ENCODE measurements at regions not wholly inside any gene's neighbourhood (a gene's known extent, or its start where the extent isn't known, plus 50 kb on each side); places are given as distances from the start of the nearest gene placed in this dataset.

GRCh38 chr2:153057743-153058142 is 339.3 kb downstream of the ARL6IP6 start:
- Histone ChIP-seq H3K27ac (ENCODE audit: low read depth, low read length) (no peak overlapping the region), H3K27me3 (ENCODE audit: insufficient read depth, low read length) (no peaks in the 10 kb centered on the region), H3K36me3 (ENCODE audit: insufficient read depth, low read length) (no peaks in the 10 kb centered on the region), H3K9me3 (ENCODE audit: control insufficient read depth in 1 of 2, low read length in 2 of 2) (no peaks in the 10 kb centered on the region), H3K4me1 (ENCODE audit: insufficient read depth, low read length) (no peaks in the 10 kb centered on the region), H3K4me3 (ENCODE audit: low read length in 2 of 2) (no peak overlapping the region)
- no peaks in the 10 kb centered on the region for H3K9me3 Mint-ChIP-seq
- H3K27me3 Mint-ChIP-seq: no peaks in the 10 kb centered on the region
- ChIA-PET CTCF (ENCODE audit: partially characterized antibody) (no interaction called here), POLR2A (ENCODE audit: partially characterized antibody) (no interaction called here)
- no peak overlapping the region for H3K4me3 Mint-ChIP-seq
- intact Hi-C loops (cut with micrococcal nuclease): no loop called here
- H3K4me1 Mint-ChIP-seq: no peaks in the 10 kb centered on the region
- DNase-seq: no peak
- H3K27ac Mint-ChIP-seq: no peak overlapping the region
- no peaks in the 10 kb centered on the region for H3K36me3 Mint-ChIP-seq

DNA sequence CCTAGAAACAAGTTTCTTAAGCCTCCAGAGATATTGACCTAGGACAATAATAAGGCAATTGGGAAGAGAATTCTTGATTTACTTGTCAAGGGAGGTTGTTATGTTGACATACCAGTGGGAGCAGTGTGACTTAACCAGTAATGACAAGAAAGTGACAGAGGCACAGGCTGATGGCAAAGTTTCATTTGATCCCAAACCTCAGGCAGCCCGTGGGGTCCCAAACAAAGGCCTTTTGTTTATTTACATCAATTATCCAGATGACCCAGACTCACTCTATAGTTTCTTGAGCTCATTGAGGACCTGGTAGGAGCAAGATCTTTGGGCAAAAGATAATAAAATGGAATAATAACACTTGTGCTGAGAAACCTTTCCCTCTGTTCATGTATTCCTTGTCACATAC is 336.8 kb downstream of the ARL6IP6 start:
- intact Hi-C loops (cut with micrococcal nuclease): no loop called here
- Histone ChIP-seq H3K4me1 (ENCODE audit: insufficient read depth, low read length) (no peaks in the 10 kb centered on the region), H3K27ac (ENCODE audit: low read depth, low read length) (no peak overlapping the region), H3K27me3 (ENCODE audit: insufficient read depth, low read length) (no peaks in the 10 kb centered on the region), H3K9me3 (ENCODE audit: control insufficient read depth in 1 of 2, low read length in 2 of 2) (no peaks in the 10 kb centered on the region), H3K4me3 (ENCODE audit: low read length in 2 of 2) (no peak overlapping the region), H3K36me3 (ENCODE audit: insufficient read depth, low read length) (no peaks in the 10 kb centered on the region)
- no peaks in the 10 kb centered on the region for H3K4me1 Mint-ChIP-seq
- ChIA-PET POLR2A (ENCODE audit: partially characterized antibody) (no interaction called here), CTCF (ENCODE audit: partially characterized antibody) (no interaction called here)
- H3K9me3 Mint-ChIP-seq: peaks cover 0 to under 1% (median 0%) of the 10 kb centered on the region in 8 donors
- no peaks in the 10 kb centered on the region for H3K27me3 Mint-ChIP-seq
- H3K4me3 Mint-ChIP-seq: no peak overlapping the region
- no peaks in the 10 kb centered on the region for H3K36me3 Mint-ChIP-seq
- no peak overlapping the region for H3K27ac Mint-ChIP-seq
- DNase-seq: no peak

- POLR2A ChIA-PET (ENCODE audit: partially characterized antibody): no interaction called here
- CTCF ChIA-PET (ENCODE audit: partially characterized antibody): no interaction called here
- H3K36me3 ChIP-seq (ENCODE audit: insufficient read depth, low read length): no peaks in the 10 kb centered on the region
- Mint-ChIP-seq H3K9me3 (peaks cover 0 to 3% (median 0%) of the 10 kb centered on the region in 8 donors), H3K36me3 (no peaks in the 10 kb centered on the region), H3K4me1 (no peaks in the 10 kb centered on the region), H3K27me3 (peaks cover 0 to 2% of the 10 kb centered on the region in 2 donors), H3K4me3 (no peak overlapping the region), H3K27ac (no peak overlapping the region)
- no peaks in the 10 kb centered on the region for H3K4me1 ChIP-seq (ENCODE audit: insufficient read depth, low read length)
- H3K27me3 ChIP-seq (ENCODE audit: insufficient read depth, low read length): no peaks in the 10 kb centered on the region
- intact Hi-C loops (cut with micrococcal nuclease): no loop called here
- H3K9me3 ChIP-seq (ENCODE audit: control insufficient read depth in 1 of 2, low read length in 2 of 2): no peaks in the 10 kb centered on the region
- H3K4me3 ChIP-seq (ENCODE audit: low read length in 2 of 2): no peak overlapping the region
- no peak overlapping the region for H3K27ac ChIP-seq (ENCODE audit: low read depth, low read length)
- DNase-seq: no peak
Measured at GRCh38 chr2:153052807-153053559, 334.6 kb downstream of the ARL6IP6 start.

- H3K4me3 Mint-ChIP-seq: no peak overlapping the region
- H3K36me3 Mint-ChIP-seq: no peaks in the 10 kb centered on the region
- Histone ChIP-seq H3K27ac (ENCODE audit: low read depth, low read length) (no peak overlapping the region), H3K4me1 (ENCODE audit: insufficient read depth, low read length) (no peaks in the 10 kb centered on the region), H3K9me3 (ENCODE audit: control insufficient read depth in 1 of 2, low read length in 2 of 2) (no peaks in the 10 kb centered on the region), H3K27me3 (ENCODE audit: insufficient read depth, low read length) (no peaks in the 10 kb centered on the region), H3K36me3 (ENCODE audit: insufficient read depth, low read length) (no peaks in the 10 kb centered on the region), H3K4me3 (ENCODE audit: low read length in 2 of 2) (no peak overlapping the region)
- peaks cover 2 to 3% of the 10 kb centered on the region in 2 donors for H3K27me3 Mint-ChIP-seq
- POLR2A ChIA-PET (ENCODE audit: partially characterized antibody): no interaction called here
- H3K9me3 Mint-ChIP-seq: peaks cover 0 to 3% (median 0%) of the 10 kb centered on the region in 8 donors
- intact Hi-C loops (cut with micrococcal nuclease): no loop called here
- CTCF ChIA-PET (ENCODE audit: partially characterized antibody): no interaction called here
- DNase-seq: no peak
- H3K27ac Mint-ChIP-seq: no peak overlapping the region
- no peaks in the 10 kb centered on the region for H3K4me1 Mint-ChIP-seq
Measured at GRCh38 chr2:153047220-153047619, 328.8 kb downstream of the ARL6IP6 start.

DNA sequence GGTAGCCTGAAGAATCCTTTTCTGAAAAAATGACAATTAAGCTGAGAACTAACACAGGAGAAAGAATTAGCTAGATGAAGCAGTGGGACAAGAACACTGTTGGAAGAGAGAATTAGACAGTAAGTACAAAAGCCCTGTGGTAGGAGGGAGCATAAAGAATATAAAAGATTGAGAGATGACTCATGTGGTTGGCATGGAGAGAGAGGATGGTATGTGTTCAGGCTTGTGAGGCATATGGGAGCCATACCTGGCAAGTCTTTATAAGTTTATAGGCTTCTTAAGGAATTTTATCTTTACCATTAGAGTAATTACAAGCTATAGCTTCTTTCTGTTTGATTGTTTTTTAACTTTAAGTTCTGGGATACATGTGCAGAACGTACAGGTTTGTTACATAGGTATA is 325.0 kb downstream of the ARL6IP6 start:
- Mint-ChIP-seq H3K27me3 (peaks cover 2% of the 10 kb centered on the region in 2 donors), H3K4me3 (no peak overlapping the region), H3K36me3 (no peaks in the 10 kb centered on the region), H3K4me1 (no peaks in the 10 kb centered on the region), H3K27ac (no peak overlapping the region), H3K9me3 (peaks cover 0 to 5% (median 0%) of the 10 kb centered on the region in 8 donors)
- Histone ChIP-seq H3K36me3 (ENCODE audit: insufficient read depth, low read length) (no peaks in the 10 kb centered on the region), H3K9me3 (ENCODE audit: control insufficient read depth in 1 of 2, low read length in 2 of 2) (no peaks in the 10 kb centered on the region), H3K27me3 (ENCODE audit: insufficient read depth, low read length) (no peaks in the 10 kb centered on the region), H3K4me1 (ENCODE audit: insufficient read depth, low read length) (no peaks in the 10 kb centered on the region), H3K27ac (ENCODE audit: low read depth, low read length) (no peak overlapping the region), H3K4me3 (ENCODE audit: low read length in 2 of 2) (no peak overlapping the region)
- POLR2A ChIA-PET (ENCODE audit: partially characterized antibody): no interaction called here
- CTCF ChIA-PET (ENCODE audit: partially characterized antibody): no interaction called here
- no peak for DNase-seq
- intact Hi-C loops (cut with micrococcal nuclease): no loop called here

DNA sequence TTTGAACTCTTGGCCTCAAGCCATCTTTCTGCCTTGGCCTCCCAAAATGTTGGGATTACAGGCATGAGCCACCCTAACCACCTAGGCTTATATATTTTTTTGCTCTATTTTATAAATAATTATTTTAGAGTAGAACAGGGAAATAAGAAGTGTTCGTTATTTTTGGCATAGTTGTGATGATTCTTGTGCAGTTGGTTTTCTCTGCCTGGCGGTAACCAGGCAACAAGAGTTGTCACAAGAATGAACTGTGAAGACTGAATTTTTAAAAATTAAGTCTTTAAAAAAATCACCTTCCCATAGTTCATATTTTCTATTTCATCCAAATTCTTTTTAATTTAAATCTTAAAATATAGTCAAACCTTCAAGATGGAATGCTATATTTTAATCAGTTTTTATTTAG is 310.2 kb downstream of the ARL6IP6 start:
- Histone ChIP-seq H3K27ac (ENCODE audit: low read depth, low read length) (no peak overlapping the region), H3K36me3 (ENCODE audit: insufficient read depth, low read length) (no peaks in the 10 kb centered on the region), H3K27me3 (ENCODE audit: insufficient read depth, low read length) (no peaks in the 10 kb centered on the region), H3K9me3 (ENCODE audit: control insufficient read depth in 1 of 2, low read length in 2 of 2) (no peaks in the 10 kb centered on the region), H3K4me3 (ENCODE audit: low read length in 2 of 2) (no peak overlapping the region), H3K4me1 (ENCODE audit: insufficient read depth, low read length) (no peaks in the 10 kb centered on the region)
- ChIA-PET POLR2A (ENCODE audit: partially characterized antibody) (no interaction called here), CTCF (ENCODE audit: partially characterized antibody) (no interaction called here)
- Mint-ChIP-seq H3K27me3 (no peaks in the 10 kb centered on the region), H3K36me3 (no peaks in the 10 kb centered on the region), H3K27ac (no peak overlapping the region), H3K4me3 (no peak overlapping the region), H3K9me3 (peaks cover 0 to 3% (median 0%) of the 10 kb centered on the region in 8 donors), H3K4me1 (no peaks in the 10 kb centered on the region)
- DNase-seq: no peak
- intact Hi-C loops (cut with micrococcal nuclease): no loop called here

DNA sequence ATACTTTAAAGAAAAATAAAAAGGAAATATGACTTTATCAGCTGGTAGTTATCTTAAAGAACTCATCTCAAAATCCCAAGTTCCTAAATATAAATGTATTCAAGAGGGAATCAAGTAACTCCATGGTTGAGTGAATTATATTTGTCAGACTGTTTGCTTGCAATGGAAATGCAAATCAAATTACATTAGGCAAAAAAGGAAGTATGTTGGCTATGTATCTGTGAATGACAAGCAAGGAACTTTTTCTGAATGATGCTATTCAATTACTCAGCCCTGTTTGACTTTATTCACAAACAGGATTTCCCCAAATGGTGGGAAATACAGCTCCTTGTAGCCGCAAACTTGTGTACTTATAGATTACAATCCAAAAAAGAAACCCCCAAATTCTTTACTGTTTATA is 309.1 kb downstream of the ARL6IP6 start:
- Mint-ChIP-seq H3K9me3 (peaks cover 0 to 3% (median 0%) of the 10 kb centered on the region in 8 donors), H3K4me3 (no peak overlapping the region), H3K4me1 (no peaks in the 10 kb centered on the region), H3K27me3 (no peaks in the 10 kb centered on the region), H3K27ac (no peak overlapping the region), H3K36me3 (no peaks in the 10 kb centered on the region)
- intact Hi-C loops (cut with micrococcal nuclease): no loop called here
- CTCF ChIA-PET (ENCODE audit: partially characterized antibody): no interaction called here
- no peaks in the 10 kb centered on the region for H3K4me1 ChIP-seq (ENCODE audit: insufficient read depth, low read length)
- H3K27me3 ChIP-seq (ENCODE audit: insufficient read depth, low read length): no peaks in the 10 kb centered on the region
- H3K27ac ChIP-seq (ENCODE audit: low read depth, low read length): no peak overlapping the region
- H3K9me3 ChIP-seq (ENCODE audit: control insufficient read depth in 1 of 2, low read length in 2 of 2): no peaks in the 10 kb centered on the region
- POLR2A ChIA-PET (ENCODE audit: partially characterized antibody): no interaction called here
- no peak for DNase-seq
- H3K36me3 ChIP-seq (ENCODE audit: insufficient read depth, low read length): no peaks in the 10 kb centered on the region
- H3K4me3 ChIP-seq (ENCODE audit: low read length in 2 of 2): no peak overlapping the region

DNA sequence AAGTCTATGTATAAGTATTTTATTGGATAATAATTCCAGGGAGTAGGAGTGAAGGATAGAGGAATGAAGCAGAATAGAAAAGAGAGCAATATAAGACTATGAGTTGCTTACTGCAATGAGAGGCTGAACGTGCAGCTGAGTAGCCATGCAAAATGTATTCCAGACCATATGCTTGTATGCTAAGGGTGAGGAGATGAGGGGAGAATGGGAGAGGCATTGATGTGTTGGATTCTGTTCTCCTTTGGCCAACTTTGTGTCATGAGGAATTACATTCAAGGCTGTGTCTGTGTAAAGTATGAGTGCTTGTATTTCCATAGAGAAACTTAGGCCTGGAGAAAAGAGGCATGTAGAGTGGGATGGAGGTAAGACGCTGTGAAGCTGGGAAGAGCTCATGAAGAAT is 301.8 kb downstream of the ARL6IP6 start:
- H3K36me3 Mint-ChIP-seq: no peaks in the 10 kb centered on the region
- H3K9me3 ChIP-seq (ENCODE audit: control insufficient read depth in 1 of 2, low read length in 2 of 2): no peaks in the 10 kb centered on the region
- H3K4me1 Mint-ChIP-seq: no peaks in the 10 kb centered on the region
- CTCF ChIA-PET (ENCODE audit: partially characterized antibody): no interaction called here
- H3K4me1 ChIP-seq (ENCODE audit: insufficient read depth, low read length): no peaks in the 10 kb centered on the region
- no peak for DNase-seq
- H3K27me3 Mint-ChIP-seq: no peaks in the 10 kb centered on the region
- POLR2A ChIA-PET (ENCODE audit: partially characterized antibody): no interaction called here
- no peak overlapping the region for H3K27ac ChIP-seq (ENCODE audit: low read depth, low read length)
- peaks cover 3 to 28% (median 17%) of the 10 kb centered on the region in 8 donors for H3K9me3 Mint-ChIP-seq
- intact Hi-C loops (cut with micrococcal nuclease): no loop called here
- H3K27me3 ChIP-seq (ENCODE audit: insufficient read depth, low read length): no peaks in the 10 kb centered on the region
- H3K27ac Mint-ChIP-seq: no peak overlapping the region
- H3K4me3 ChIP-seq (ENCODE audit: low read length in 2 of 2): no peak overlapping the region
- no peaks in the 10 kb centered on the region for H3K36me3 ChIP-seq (ENCODE audit: insufficient read depth, low read length)
- no peak overlapping the region for H3K4me3 Mint-ChIP-seq

All from CD4-positive, alpha-beta memory T cell (primary cell).